Peyer's patch (tissue), 4 donors: ENCODE measurements at regions not wholly inside any gene's neighbourhood (a gene's known extent, or its start where the extent isn't known, plus 50 kb on each side); places are given as distances from the start of the nearest gene placed in this dataset.
"Not testable (repeated sequence)": the region's sequence is repeated elsewhere in the genome, so short reads cannot be mapped to it uniquely, and the experiment has no call there.

Source experiments
- POLR2A ChIP-seq, 2 donors: fragments of 450-650 bp; IDR thresholded peaks; one replicate each; pipeline ENCODE4 v1.5.1; 2017; ENCODE audit warnings: antibody characterized with exemption in 2 of 2, mild to moderate bottlenecking in 2 of 2, moderate library complexity in 2 of 2
- TF ChIP-seq, protein P1 (sequence below), 6 experiments: fragments of 450-650 bp in 4 of 6; fragments of 200-600 bp in 2 of 6; sonication (generic) in 1 of 6; IDR thresholded peaks; one replicate each; pipeline ENCODE4 v1.5.1; 2017 to 2019; ENCODE audit warnings: antibody characterized with exemption in 6 of 6, mild to moderate bottlenecking in 3 of 6, moderate library complexity in 1 of 6

DNA sequence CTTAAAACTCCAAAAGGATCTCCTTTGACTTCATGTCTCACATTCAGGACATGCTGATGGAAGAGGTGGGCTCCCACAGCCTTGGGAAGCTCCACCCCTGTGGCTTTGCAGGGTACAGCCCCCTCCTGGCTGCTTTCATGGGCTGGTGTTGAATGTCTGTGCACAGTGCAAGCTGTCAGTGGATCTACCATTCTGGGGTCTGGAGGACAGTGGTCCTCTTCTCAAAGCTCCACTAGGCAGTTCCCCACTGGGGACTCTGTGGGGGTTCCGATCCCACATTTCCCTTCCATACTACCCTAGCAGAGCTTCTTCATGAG is 150.2 kb upstream of the FBXL17 start:
- TF ChIP-seq, protein P1, sequence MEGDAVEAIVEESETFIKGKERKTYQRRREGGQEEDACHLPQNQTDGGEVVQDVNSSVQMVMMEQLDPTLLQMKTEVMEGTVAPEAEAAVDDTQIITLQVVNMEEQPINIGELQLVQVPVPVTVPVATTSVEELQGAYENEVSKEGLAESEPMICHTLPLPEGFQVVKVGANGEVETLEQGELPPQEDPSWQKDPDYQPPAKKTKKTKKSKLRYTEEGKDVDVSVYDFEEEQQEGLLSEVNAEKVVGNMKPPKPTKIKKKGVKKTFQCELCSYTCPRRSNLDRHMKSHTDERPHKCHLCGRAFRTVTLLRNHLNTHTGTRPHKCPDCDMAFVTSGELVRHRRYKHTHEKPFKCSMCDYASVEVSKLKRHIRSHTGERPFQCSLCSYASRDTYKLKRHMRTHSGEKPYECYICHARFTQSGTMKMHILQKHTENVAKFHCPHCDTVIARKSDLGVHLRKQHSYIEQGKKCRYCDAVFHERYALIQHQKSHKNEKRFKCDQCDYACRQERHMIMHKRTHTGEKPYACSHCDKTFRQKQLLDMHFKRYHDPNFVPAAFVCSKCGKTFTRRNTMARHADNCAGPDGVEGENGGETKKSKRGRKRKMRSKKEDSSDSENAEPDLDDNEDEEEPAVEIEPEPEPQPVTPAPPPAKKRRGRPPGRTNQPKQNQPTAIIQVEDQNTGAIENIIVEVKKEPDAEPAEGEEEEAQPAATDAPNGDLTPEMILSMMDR (IDR thresholded peaks at IDR 0.05), result not testable (repeated sequence)
- TF ChIP-seq POLR2A (IDR thresholded peaks at IDR 0.05), result not testable (repeated sequence)
